ENCODE measurements at regions not wholly inside any gene's neighbourhood (a gene's known extent, or its start where the extent isn't known, plus 50 kb on each side); places are given as distances from the start of the nearest gene placed in this dataset.

GRCh38 chrX:39755143-39756032 lies 342.4 kb downstream of the BCOR start:
- DNase-seq = no peak

DNA sequence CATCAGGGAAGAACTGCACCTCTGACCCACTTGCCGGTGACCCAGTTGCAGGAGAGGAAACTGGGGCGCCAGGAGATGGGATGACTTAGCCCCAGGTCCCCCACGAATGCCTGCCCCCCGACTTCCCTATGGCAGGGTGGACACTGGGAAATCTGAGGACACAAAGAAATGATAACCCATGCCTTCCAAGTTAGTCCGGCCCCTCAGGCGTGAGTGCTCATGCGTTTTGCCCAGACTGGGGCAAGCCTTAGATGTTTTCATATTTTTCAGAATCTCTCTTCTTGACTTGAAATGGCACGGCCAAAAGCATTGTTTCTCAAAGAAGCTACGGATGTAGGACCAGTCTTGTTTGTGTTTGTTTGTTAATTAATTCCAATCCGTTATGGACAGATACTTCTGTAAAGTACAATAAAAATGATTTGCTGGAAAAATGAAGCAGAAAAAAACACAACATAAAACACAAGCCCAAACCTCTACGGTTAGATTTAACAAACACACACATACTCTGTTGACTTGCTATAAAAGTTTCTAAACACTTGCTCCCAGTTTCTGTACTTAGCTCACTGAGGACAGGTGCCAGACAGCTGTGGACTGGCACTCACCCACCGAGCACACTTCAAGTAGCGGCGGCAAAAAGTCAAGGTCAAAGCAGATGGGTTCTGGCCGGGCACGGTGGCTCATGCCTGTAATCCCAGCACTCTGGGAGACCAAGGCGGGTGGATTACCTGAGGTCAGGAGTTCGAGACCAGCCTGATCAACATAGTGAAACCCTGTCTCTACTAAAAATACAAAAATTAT lies 341.5 kb downstream of the BCOR start:
- DNase-seq = no peak

DNA sequence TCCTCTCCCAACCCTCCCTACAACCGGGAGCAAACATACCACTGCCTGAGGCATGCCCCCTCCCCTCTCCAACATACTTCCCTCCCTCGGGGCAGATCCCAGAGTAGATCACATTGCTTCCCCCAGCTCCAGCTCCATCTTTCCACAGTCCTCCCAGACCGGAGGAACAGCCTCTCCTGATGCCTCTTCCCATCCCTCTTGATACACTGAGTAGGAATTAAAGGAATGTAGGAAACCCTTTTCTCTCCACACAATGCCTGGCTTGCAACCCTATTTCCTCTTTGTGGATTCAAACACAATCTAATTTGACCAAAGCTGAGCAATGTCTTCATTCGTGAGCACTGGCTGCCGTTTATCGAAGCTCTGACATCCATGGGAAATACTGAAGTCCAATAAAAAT lies 339.8 kb downstream of the BCOR start:
- DNase-seq = no peak

GRCh38 chrX:39758791-39759525 lies 338.8 kb downstream of the BCOR start:
- no peak for DNase-seq

DNA sequence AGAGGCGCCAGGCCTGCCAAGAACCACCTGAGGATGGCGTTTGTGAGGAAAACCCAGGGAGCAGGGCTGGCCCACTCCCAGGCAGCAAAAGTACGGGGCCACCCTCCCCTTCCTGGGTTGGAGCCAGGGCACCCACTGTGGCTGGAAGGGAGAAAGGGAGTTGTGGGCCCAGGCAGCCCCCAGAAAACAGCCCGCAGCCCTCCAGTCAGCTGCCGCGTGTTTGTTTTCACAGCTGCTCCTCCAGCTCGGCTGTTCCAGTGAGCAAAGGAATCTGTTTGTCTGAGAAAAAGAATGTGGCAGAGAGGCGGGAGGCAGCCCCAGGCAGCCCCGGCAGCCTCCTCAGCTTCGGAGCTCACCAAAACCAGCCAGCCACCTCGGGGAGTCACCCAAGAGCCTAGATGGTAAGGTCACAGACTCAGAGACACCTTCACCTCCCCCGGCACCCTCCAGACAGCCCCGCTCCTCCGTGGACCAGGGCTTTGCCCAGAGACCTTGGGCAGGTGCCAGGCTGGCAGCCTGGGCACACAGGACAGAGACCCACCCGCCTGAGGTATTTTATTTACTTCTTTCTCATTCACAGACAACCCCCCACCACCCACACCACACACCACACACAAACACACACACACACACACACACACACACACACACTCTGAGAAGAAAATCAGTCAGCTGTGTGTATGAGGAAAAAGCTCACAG lies 338.1 kb downstream of the BCOR start:
- DNase-seq = no peak

GRCh38 chrX:39760930-39761329 lies 336.8 kb downstream of the BCOR start:
- DNase-seq = no peak

- DNase-seq = no peak
These were observed 335.4 kb downstream of the BCOR start for GRCh38 chrX:39762266-39762841.

GRCh38 chrX:39764441-39764914 lies 333.3 kb downstream of the BCOR start:
- DNase-seq = peak in 1 of 6 experiments; percentile 0

DNA sequence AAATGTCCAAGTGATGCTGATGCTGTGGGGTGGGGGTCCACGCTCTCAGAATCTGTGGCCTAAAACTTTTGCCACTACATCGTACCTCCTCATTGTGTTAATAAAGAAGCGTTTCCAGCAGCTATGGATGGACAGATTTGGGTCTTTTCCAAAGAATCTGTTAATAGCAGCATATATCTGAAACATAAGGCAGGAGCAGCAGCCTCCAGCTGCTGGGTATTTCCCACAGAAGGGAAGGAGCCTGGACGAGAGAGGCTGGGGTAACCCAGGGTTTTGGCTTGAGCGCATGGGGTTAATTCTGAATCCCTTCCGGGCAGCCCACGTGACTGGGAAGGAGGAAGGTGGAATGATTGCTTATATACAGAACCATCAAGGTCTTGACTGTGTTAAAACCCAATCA lies 332.4 kb downstream of the BCOR start:
- no peak for DNase-seq

- peak in 3 of 6 experiments; percentile 52 to 69 (median 61) for DNase-seq
These were observed 331.6 kb downstream of the BCOR start for GRCh38 chrX:39766085-39766726.

- DNase-seq = no peak
These were observed 330.9 kb downstream of the BCOR start for GRCh38 chrX:39766855-39767254.

GRCh38 chrX:39767446-39767845 lies 330.3 kb downstream of the BCOR start:
- no peak for DNase-seq

DNA sequence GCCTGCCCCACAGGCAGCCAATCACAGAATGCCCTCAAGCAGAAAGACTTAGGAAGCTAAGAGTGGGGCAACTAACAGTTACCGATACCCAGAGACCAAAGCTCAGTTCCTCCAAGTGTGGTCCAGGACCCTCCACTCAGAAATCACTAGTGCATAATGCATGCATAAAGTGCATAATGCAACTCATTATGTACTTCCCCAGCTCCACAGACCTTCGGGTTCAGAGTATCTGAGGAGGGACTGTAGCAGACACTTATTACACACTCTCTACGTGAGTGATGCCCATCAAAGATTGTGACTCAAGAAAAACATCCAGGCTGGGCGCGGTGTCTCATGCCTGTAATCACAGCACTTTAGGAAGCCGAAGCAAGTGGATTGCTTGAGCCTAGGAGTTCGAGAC lies 328.0 kb downstream of the BCOR start:
- no peak for DNase-seq

DNA sequence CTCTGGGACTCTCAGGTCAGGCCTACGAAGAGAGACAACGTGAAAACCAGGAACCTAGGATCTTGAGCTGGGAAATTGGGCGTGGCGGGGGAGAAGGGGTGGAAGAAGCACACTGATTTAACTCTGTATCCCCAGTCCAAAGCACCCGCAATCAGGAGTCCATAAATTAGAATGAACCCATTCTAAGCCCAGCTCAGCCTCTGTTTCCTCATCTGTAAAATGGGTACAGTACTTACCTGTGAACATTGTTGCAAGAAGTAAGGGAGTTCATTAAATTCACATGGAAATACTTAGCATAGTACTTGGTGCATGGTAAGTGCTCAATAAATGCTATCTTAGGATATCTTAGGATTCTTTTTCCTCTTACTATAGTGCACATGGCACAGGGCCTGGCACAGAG lies 326.7 kb downstream of the BCOR start:
- DNase-seq = no peak

DNA sequence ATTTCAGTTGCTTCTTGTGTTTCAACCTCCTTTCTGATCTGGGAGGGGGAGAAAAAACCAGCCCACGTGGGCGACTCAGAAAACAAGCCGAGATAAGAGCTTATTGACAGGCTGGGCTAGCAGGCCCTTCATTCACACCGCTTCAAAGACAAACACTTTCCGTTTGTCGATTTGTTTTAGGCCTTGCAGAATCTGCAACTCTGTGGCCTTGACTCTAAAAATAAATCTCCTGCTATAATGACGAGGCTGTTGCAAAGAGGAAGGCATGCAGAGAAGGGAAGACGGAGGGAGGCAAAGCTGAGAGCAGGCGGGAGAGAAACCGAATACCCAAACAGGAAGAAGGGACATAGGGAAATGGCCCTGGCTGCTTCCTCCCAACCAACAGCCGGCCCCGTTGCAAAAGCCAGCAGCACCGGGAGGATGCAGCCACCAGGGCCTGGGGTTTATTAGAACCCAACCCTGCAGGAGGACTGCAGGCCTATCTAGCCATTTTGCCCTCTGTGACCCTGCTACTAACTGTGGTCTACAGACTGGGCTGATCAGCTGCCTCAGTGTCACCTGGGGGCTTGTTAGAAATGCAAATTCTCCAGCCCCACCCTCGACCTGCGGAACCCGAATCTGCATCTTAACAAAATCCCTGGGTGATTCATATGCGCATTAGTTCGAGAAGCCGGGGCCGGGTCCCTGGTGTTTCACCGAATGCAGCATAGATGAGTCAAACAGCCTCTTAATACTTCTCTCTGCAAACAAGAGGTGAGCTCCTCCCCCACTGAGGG lies 325.5 kb downstream of the BCOR start:
- peak in 5 of 6 experiments; percentile 14 to 32 (median 16) for DNase-seq

- DNase-seq = no peak
These were observed 324.6 kb downstream of the BCOR start for GRCh38 chrX:39773150-39773549.

DNA sequence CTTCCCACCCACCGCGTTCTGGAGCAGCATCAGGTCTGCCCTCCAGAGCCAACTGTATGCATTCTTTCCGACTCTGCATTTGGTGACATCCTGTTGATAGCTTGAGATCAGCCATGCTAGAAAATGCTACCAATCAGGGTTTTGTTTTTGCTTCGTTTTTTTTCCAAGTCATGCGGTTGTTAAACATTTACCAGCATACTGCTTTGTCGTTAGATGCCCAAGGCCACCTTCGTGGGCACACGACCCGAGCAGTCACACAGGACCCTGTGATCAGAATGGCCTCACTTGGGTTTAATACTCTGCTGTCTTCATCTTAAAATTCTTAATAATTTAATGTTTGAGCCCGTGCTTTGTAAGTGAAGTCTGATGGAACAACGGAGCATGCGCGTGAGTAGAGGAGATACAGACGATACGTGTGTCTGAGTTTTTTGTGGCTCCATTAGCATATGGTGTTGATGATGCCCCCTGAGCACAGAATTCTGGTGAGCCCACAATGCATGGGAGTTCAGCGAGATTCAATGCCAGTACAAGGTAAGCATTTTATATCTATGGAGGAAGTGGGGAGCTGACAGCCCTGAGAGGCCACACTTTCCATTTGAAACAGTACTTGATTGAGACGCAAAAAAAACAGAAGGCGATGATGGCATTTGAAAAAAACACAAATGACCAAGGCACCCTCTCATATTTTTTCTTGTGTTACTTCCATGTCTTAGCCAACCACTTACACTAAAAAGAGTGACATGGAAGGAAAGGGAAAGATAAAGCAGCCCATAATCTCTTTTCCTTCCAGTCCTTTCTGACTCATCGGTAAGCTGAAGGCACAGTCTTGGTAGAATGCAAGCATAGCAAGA lies 323.6 kb downstream of the BCOR start:
- peak in 4 of 6 experiments; percentile 13 to 70 (median 62) for DNase-seq

DNA sequence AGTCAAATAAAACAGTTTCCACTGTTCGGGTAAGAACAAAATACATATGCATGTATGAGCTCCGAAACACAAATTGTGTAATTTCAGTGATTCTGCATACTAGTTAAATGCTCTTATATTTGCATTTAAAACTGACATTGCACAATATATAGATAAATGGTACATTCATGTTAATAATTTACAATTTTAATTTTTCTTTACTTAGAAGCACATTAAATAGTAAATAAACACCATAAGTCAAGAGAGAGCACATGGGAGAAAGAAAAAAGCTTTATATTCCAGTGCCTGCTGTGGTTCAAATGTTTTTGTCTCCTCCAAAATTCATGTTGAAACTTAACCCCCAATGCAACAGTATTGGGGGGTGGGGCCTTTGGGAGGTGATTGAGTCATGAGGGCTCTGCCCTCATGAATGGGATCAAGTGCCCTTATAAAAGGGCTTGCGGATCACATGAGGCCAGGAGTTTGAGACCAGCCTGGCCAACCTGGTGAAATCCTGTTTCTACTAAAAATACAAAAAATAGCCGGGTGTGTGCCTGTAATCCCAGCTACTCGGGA lies 322.9 kb downstream of the BCOR start:
- DNase-seq = no peak

- DNase-seq = no peak
These were observed 320.1 kb downstream of the BCOR start for GRCh38 chrX:39777623-39778025.

Measured in stimulated activated naive CD4-positive, alpha-beta T cell (primary cell).